CD4-positive, CD25-positive, alpha-beta regulatory T cell (primary cell): ENCODE measurements at regions not wholly inside any gene's neighbourhood (a gene's known extent, or its start where the extent isn't known, plus 50 kb on each side); places are given as distances from the start of the nearest gene placed in this dataset.
"Not testable (repeated sequence)": the region's sequence is repeated elsewhere in the genome, so short reads cannot be mapped to it uniquely, and the experiment has no call there.

ENCODE experiments used
- ATAC-seq, 2 donors: fragments of 150-1000 bp; cut with Tn5 transposase; one replicate each; pipeline ENCODE4 v1.10.0; 2021; ENCODE audit warnings: low read depth in 2 of 2, moderate number of reproducible peaks in 2 of 2, moderate library complexity in 1 of 2
- DNase-seq, 3 donors: peaks; one replicate each; pipeline versions ENCODE4 v3.0.0 to v3.0.0-alpha.2; 2012 to 2022; ENCODE audit warnings: mixed read lengths in 1 of 3
- H3K27ac ChIP-seq: one replicate; pipeline ENCODE4 v1.7.0; 2013; ENCODE audit warnings: mild to moderate bottlenecking, low read length; ENCODE audit not compliant: insufficient read depth, poor library complexity, severe bottlenecking
- H3K27me3 ChIP-seq: one replicate; pipeline ENCODE4 v1.7.0; 2013; ENCODE audit warnings: low read length; ENCODE audit not compliant: control insufficient read depth, insufficient read depth
- H3K36me3 ChIP-seq: one replicate; pipeline ENCODE4 v1.7.0; 2013; ENCODE audit warnings: mild to moderate bottlenecking, low read length, moderate library complexity; ENCODE audit not compliant: control insufficient read depth, insufficient read depth
- H3K4me1 ChIP-seq: 2 replicates; pipeline ENCODE4 v1.7.0; 2013; ENCODE audit warnings: mild to moderate bottlenecking, low read length; ENCODE audit not compliant: insufficient read depth, control insufficient read depth, poor library complexity, severe bottlenecking
- H3K4me3 ChIP-seq: one replicate; pipeline ENCODE4 v1.7.0; 2013; ENCODE audit warnings: low read depth, mild to moderate bottlenecking, low read length, moderate library complexity
- H3K9me3 ChIP-seq, 2 experiments: 1 replicate in 1 of 2; 2 replicates in 1 of 2; pipeline ENCODE4 v1.7.0; 2013; ENCODE audit warnings: low read length in 2 of 2, mild to moderate bottlenecking in 1 of 2, moderate library complexity in 1 of 2; ENCODE audit not compliant: control insufficient read depth in 2 of 2
- H3K27ac Mint-ChIP-seq, 3 donors: one replicate each; pipeline ENCODE4 v1.8.0; 2020 to 2022; ENCODE audit warnings: mild to moderate bottlenecking in 3 of 3, mixed read lengths in 3 of 3, moderate library complexity in 2 of 3
- H3K27me3 Mint-ChIP-seq: one replicate; pipeline ENCODE4 v1.8.0; 2022; ENCODE audit warnings: mild to moderate bottlenecking, mixed read lengths
- H3K36me3 Mint-ChIP-seq: one replicate; pipeline ENCODE4 v1.8.0; 2020; ENCODE audit warnings: mixed read lengths
- H3K4me1 Mint-ChIP-seq, 4 donors: one replicate each; pipeline ENCODE4 v1.8.0; 2020 to 2022; ENCODE audit warnings: mixed read lengths in 4 of 4, mild to moderate bottlenecking in 1 of 4
- H3K4me3 Mint-ChIP-seq, 4 donors: one replicate each; pipeline ENCODE4 v1.8.0; 2020 to 2022; ENCODE audit warnings: mild to moderate bottlenecking in 4 of 4, mixed read lengths in 4 of 4, moderate library complexity in 3 of 4
- H3K9me3 Mint-ChIP-seq, 7 donors: one replicate each; pipeline ENCODE4 v1.8.0; 2020 to 2022; ENCODE audit warnings: mixed read lengths in 7 of 7, mild to moderate bottlenecking in 3 of 7, moderate library complexity in 2 of 7

- Mint-ChIP-seq H3K27ac (no peak overlapping the region), H3K4me1 (peaks cover 0 to 10% (median 2%) of the 10 kb centered on the region in 4 donors), H3K9me3 (peaks cover 0 to 5% (median 0%) of the 10 kb centered on the region in 7 donors), H3K36me3 (no peaks in the 10 kb centered on the region), H3K27me3 (no peaks in the 10 kb centered on the region), H3K4me3 (no peak overlapping the region)
- H3K4me3 ChIP-seq = no peak overlapping the region
- H3K36me3 ChIP-seq = no peaks in the 10 kb centered on the region
- no peaks in the 10 kb centered on the region for H3K4me1 ChIP-seq
- H3K27me3 ChIP-seq = no peaks in the 10 kb centered on the region
- ATAC-seq (no peak), DNase-seq (no peak)
- no peak overlapping the region for H3K27ac ChIP-seq
- H3K9me3 ChIP-seq = no peaks in the 10 kb centered on the region
Measured at GRCh38 chr13:33550276-33550675, 264.7 kb upstream of the STARD13 start.

DNA sequence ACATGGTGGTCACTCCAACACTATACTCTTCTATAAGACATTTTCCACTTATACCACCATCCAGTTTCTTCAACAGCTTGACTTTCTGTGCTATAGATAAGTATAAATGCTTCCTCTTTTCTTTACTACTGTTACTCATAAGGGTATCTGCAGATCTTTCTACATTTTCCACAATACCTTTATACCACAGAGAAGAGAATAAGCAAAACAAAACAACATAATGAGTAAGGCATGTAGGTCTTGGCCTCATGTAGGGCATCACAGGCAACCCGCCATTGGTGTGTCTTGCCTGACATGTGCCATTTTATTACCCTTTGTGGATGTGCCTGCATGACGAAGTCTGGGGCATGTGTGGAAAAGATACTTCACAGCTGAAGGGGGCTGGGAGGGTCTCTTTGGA is 265.3 kb upstream of the STARD13 start:
- Histone ChIP-seq H3K27ac (no peak overlapping the region), H3K27me3 (no peaks in the 10 kb centered on the region), H3K4me1 (no peaks in the 10 kb centered on the region), H3K36me3 (no peaks in the 10 kb centered on the region), H3K9me3 (no peaks in the 10 kb centered on the region), H3K4me3 (no peak overlapping the region)
- peaks cover 0 to 5% (median 0%) of the 10 kb centered on the region in 7 donors for H3K9me3 Mint-ChIP-seq
- DNase-seq = no peak
- H3K27me3 Mint-ChIP-seq = no peaks in the 10 kb centered on the region
- ATAC-seq = no peak
- H3K4me1 Mint-ChIP-seq = peaks cover 0 to 5% (median 0%) of the 10 kb centered on the region in 4 donors
- H3K27ac Mint-ChIP-seq = no peak overlapping the region
- H3K4me3 Mint-ChIP-seq = no peak overlapping the region
- H3K36me3 Mint-ChIP-seq = no peaks in the 10 kb centered on the region

DNA sequence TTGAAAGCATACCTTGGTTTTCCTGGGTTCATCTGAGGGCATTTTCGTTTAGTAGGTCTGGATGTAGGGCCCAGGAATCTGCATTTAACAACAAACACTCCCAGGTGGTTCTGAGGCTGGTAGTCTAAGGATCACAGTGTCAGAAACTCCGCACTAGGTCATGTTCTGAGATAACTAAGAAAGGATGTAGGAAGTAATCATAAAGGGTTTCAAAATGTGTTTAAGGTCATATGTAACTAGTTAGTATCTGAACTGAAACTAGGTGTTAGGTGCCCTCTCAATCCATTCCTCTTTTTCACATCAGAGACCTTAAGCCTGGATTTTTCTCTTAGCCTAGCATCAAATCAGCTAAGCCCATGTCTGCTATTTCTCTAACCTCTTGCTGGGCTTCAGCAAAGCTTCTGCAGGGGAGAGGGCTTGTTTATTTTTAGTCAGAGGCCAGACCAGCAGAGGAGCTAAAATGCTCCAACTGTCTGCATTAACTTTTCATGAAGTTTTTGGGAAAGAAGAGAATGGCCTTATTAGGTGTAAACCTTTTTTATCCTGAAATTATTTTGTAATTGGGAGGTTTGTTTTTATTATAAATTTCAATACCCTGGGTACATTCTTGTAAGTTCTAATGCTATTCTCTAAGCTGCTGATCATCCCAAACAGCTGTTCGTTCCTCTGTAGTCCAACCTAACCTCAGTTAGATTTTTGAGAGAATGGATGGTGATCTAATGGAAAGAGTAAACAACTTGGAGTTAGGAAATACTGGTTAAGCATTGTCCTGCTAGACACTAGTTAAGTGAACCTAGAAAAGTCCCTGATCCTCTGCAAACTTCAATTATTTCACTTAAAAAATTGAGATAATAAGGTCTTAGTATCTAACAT is 262.8 kb upstream of the RFC3 start:
- H3K27me3 ChIP-seq = no peaks in the 10 kb centered on the region
- H3K27me3 Mint-ChIP-seq = peaks cover 6% of the 10 kb centered on the region
- no peak overlapping the region for H3K27ac ChIP-seq
- ATAC-seq (no peak), DNase-seq (no peak)
- no peaks in the 10 kb centered on the region for H3K4me1 ChIP-seq
- no peaks in the 10 kb centered on the region for H3K9me3 ChIP-seq
- peak overlapping the region in 1 of 3 donors; percentile 44 for H3K27ac Mint-ChIP-seq
- H3K4me1 Mint-ChIP-seq = no peaks in the 10 kb centered on the region
- peaks cover 0 to 5% (median 0%) of the 10 kb centered on the region in 7 donors for H3K9me3 Mint-ChIP-seq
- no peaks in the 10 kb centered on the region for H3K36me3 Mint-ChIP-seq
- H3K4me3 Mint-ChIP-seq = no peak overlapping the region
- no peaks in the 10 kb centered on the region for H3K36me3 ChIP-seq
- no peak overlapping the region for H3K4me3 ChIP-seq

DNA sequence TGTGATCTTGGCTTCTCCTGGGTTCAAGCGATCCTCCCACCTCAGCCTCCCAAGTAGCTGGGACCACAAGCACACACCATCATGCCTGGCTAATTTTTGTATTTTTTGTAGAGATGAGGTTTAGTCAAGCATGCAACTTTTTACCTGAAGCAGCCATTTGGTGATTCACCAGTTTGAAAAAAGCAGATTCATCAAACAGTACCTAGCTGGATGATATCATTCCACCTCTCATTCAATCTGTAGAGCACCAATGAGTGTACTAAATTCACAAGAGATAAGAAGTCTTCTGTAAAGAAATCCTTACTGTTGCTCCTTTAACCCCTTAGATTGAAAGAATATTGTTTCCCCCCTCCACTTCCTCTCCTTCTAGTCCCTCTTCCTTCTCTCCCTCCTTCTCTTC is 261.1 kb upstream of the RFC3 start:
- no peaks in the 10 kb centered on the region for H3K27me3 ChIP-seq
- no peaks in the 10 kb centered on the region for H3K9me3 ChIP-seq
- no peak for ATAC-seq
- no peaks in the 10 kb centered on the region for H3K36me3 ChIP-seq
- Mint-ChIP-seq H3K9me3 (no peaks in the 10 kb centered on the region), H3K27me3 (peaks cover 16% of the 10 kb centered on the region), H3K27ac (peak overlapping the region in 1 of 3 donors; percentile 82), H3K4me1 (no peaks in the 10 kb centered on the region), H3K4me3 (no peak overlapping the region), H3K36me3 (no peaks in the 10 kb centered on the region)
- no peak for DNase-seq
- no peak overlapping the region for H3K27ac ChIP-seq
- no peaks in the 10 kb centered on the region for H3K4me1 ChIP-seq
- H3K4me3 ChIP-seq = no peak overlapping the region

- no peaks in the 10 kb centered on the region for H3K36me3 Mint-ChIP-seq
- H3K9me3 Mint-ChIP-seq = no peaks in the 10 kb centered on the region
- DNase-seq (no peak), ATAC-seq (no peak)
- H3K4me3 Mint-ChIP-seq = no peak overlapping the region
- peaks cover 20% of the 10 kb centered on the region for H3K27me3 Mint-ChIP-seq
- Histone ChIP-seq H3K36me3 (no peaks in the 10 kb centered on the region), H3K27me3 (no peaks in the 10 kb centered on the region), H3K27ac (no peak overlapping the region), H3K4me1 (no peaks in the 10 kb centered on the region), H3K4me3 (no peak overlapping the region), H3K9me3 (no peaks in the 10 kb centered on the region)
- no peak overlapping the region for H3K27ac Mint-ChIP-seq
- H3K4me1 Mint-ChIP-seq = no peaks in the 10 kb centered on the region
Measured at GRCh38 chr13:33560726-33561125, 257.2 kb upstream of the RFC3 start.

GRCh38 chr13:33561627-33562026 is 256.3 kb upstream of the RFC3 start:
- Mint-ChIP-seq H3K4me1 (no peaks in the 10 kb centered on the region), H3K27ac (no peak overlapping the region), H3K27me3 (peaks cover 20% of the 10 kb centered on the region)

DNA sequence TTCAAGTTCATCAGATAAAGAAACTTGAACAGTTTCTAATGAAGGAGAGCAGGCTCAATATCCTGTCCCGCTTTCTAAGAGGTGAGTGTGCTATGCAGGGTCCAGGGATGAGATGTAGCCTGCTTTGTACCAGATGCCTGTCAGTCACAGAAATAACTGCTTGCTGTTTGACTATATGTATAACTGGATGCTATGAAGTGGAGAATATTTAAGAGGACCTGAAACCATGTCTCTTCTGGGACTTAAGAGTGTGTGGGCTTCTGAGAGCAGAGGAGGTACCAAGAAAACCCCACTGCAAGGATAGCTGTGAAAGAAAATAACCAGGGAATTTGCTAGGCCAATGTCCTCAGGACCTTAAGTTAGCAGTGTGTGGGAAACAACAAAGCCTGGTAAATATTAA is 246.3 kb upstream of the RFC3 start:
- Mint-ChIP-seq H3K27me3 (no peaks in the 10 kb centered on the region), H3K9me3 (no peaks in the 10 kb centered on the region)
- no peak overlapping the region for H3K4me3 ChIP-seq

More at GRCh38 chr13:33561627-33562026, 256.3 kb upstream of the RFC3 start:
- H3K4me3 Mint-ChIP-seq = no peak overlapping the region
- no peaks in the 10 kb centered on the region for H3K27me3 ChIP-seq
- no peaks in the 10 kb centered on the region for H3K36me3 ChIP-seq
- no peaks in the 10 kb centered on the region for H3K9me3 ChIP-seq
- DNase-seq (no peak), ATAC-seq (no peak)
- no peak overlapping the region for H3K27ac ChIP-seq
- no peaks in the 10 kb centered on the region for H3K36me3 Mint-ChIP-seq
- no peaks in the 10 kb centered on the region for H3K9me3 Mint-ChIP-seq
- no peaks in the 10 kb centered on the region for H3K4me1 ChIP-seq
- H3K4me3 ChIP-seq = no peak overlapping the region

DNA sequence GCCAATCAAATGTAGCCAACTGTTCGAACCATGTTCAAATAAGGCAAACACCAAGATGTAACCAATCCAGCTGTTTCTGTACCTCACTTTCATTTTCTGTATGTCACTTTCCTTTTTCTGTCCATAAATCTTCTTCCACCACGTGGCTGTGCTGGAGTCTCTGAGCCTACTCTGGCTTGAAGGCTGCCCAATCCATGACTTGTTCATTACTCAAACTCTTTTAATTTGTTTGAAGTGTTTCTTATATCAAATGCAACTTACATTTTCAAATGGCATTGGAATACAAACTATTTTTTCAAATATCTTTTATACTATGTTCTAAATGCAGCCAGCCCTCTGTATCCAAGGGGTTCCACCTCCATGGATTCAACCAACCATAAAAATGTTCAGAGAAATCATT is 245.6 kb upstream of the RFC3 start:
- not testable (repeated sequence) for H3K27ac ChIP-seq, DNase-seq, H3K4me3 Mint-ChIP-seq, H3K27me3 Mint-ChIP-seq, H3K36me3 Mint-ChIP-seq, H3K9me3 ChIP-seq, H3K4me1 Mint-ChIP-seq, H3K27me3 ChIP-seq, H3K4me1 ChIP-seq, H3K36me3 ChIP-seq, ATAC-seq, H3K4me3 ChIP-seq, H3K9me3 Mint-ChIP-seq
- peak overlapping the region in 1 of 3 donors; percentile 58 for H3K27ac Mint-ChIP-seq

More for the DNA sequence above, 246.3 kb upstream of the RFC3 start:
- Mint-ChIP-seq H3K4me1 (no peaks in the 10 kb centered on the region), H3K4me3 (no peak overlapping the region), H3K36me3 (no peaks in the 10 kb centered on the region), H3K27ac (no peak overlapping the region)
- no peak for DNase-seq
- H3K27ac ChIP-seq = no peak overlapping the region
- no peaks in the 10 kb centered on the region for H3K9me3 ChIP-seq
- no peaks in the 10 kb centered on the region for H3K4me1 ChIP-seq
- no peak for ATAC-seq
- no peaks in the 10 kb centered on the region for H3K36me3 ChIP-seq
- no peaks in the 10 kb centered on the region for H3K27me3 ChIP-seq
